Skeletal muscle tissue (tissue), 3 donors: ENCODE measurements at regions not wholly inside any gene's neighbourhood (a gene's known extent, or its start where the extent isn't known, plus 50 kb on each side); places are given as distances from the start of the nearest gene placed in this dataset.

Experiments
- H3K27ac ChIP-seq: one replicate; pipeline ENCODE4 v1.7.0; 2013; ENCODE audit warnings: mild to moderate bottlenecking, low read depth, low read length, inconsistent platforms
- H3K27me3 ChIP-seq, 3 donors: one replicate each; pipeline ENCODE4 v1.7.0; 2013; ENCODE audit warnings: low read length in 3 of 3; ENCODE audit not compliant: control insufficient read depth in 3 of 3, insufficient read depth in 3 of 3
- H3K36me3 ChIP-seq, 3 donors: one replicate each; pipeline ENCODE4 v1.7.0; 2013; ENCODE audit warnings: low read length in 3 of 3; ENCODE audit not compliant: control insufficient read depth in 3 of 3, insufficient read depth in 3 of 3
- H3K4me1 ChIP-seq, 3 donors: one replicate each; pipeline ENCODE4 v1.7.0; 2013; ENCODE audit warnings: low read length in 3 of 3, mild to moderate bottlenecking in 3 of 3; ENCODE audit not compliant: control insufficient read depth in 3 of 3, insufficient read depth in 3 of 3
- H3K4me3 ChIP-seq, 3 donors: one replicate each; pipeline ENCODE4 v1.7.0; 2013; ENCODE audit warnings: low read length in 3 of 3
- H3K9ac ChIP-seq, 3 donors: one replicate each; pipeline ENCODE4 v1.7.0; 2013; ENCODE audit warnings: low read length in 3 of 3, mild to moderate bottlenecking in 3 of 3, moderate library complexity in 2 of 3, low read depth in 1 of 3
- H3K9me3 ChIP-seq, 3 donors: one replicate each; pipeline ENCODE4 v1.7.0; 2013; ENCODE audit warnings: low read length in 3 of 3; ENCODE audit not compliant: control insufficient read depth in 3 of 3
- donor health status: Osteomylitis.

DNA sequence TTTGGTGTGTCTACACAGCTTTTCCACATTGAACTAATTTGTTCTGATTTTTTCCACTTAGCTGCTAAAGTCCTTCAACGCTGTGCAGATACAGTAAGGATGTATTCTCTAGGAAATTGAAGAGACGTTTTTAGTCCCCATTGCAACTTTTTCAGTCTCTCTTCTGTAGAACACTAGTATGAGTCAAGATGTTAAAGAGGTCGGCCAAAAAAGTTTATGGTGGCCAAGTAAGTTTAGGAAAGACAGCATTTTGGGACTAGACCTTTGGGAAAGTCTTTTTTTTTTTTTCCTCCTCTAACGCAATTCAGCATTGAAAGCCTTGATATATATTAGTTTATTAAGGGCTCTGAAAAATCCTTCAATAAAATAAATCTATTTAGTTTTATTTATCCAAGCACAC is 243.5 kb upstream of the FBXL7 start:
- Histone ChIP-seq H3K27me3 (no peaks in the 10 kb centered on the region), H3K27ac (no peak overlapping the region), H3K9ac (no peak overlapping the region), H3K9me3 (no peaks in the 10 kb centered on the region), H3K4me3 (no peak overlapping the region), H3K4me1 (peaks cover 0 to 9% (median 5%) of the 10 kb centered on the region in 3 donors), H3K36me3 (no peaks in the 10 kb centered on the region)

DNA sequence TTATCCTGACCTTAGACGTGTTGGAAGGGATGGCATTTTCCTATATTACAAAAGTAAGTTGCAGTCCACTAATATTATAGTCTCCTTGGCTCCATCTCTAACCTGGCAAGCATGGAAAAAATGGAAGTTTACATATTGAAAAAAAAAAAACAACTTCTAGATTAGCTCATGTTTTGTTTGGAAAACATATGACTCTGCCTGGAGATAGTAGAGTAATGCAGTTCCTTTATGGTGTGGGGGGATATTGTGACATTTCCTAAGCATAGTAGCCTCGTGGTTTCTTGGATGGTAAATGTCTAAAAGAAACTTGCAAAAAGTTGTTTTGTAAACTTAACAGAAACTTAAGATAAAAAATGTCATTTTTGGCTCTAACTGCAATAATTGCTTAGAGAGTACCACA is 244.4 kb upstream of the FBXL7 start:
- no peaks in the 10 kb centered on the region for H3K36me3 ChIP-seq
- H3K4me3 ChIP-seq, result no peak overlapping the region
- H3K4me1 ChIP-seq, result peaks cover 0 to 1% (median 0%) of the 10 kb centered on the region in 3 donors
- no peak overlapping the region for H3K9ac ChIP-seq
- no peaks in the 10 kb centered on the region for H3K9me3 ChIP-seq
- no peaks in the 10 kb centered on the region for H3K27me3 ChIP-seq
- H3K27ac ChIP-seq, result no peak overlapping the region

GRCh38 chr5:15254607-15255006 is 245.4 kb upstream of the FBXL7 start:
- Histone ChIP-seq H3K36me3 (no peaks in the 10 kb centered on the region), H3K9ac (no peak overlapping the region), H3K27me3 (no peaks in the 10 kb centered on the region), H3K4me3 (no peak overlapping the region), H3K9me3 (no peaks in the 10 kb centered on the region), H3K4me1 (no peaks in the 10 kb centered on the region), H3K27ac (no peak overlapping the region)

GRCh38 chr5:15252331-15252730 is 247.6 kb upstream of the FBXL7 start:
- Histone ChIP-seq H3K27ac (no peak overlapping the region), H3K4me3 (no peak overlapping the region), H3K27me3 (no peaks in the 10 kb centered on the region), H3K36me3 (no peaks in the 10 kb centered on the region), H3K9me3 (no peaks in the 10 kb centered on the region), H3K4me1 (no peaks in the 10 kb centered on the region), H3K9ac (no peak overlapping the region)

- H3K9me3 ChIP-seq, result peaks cover 0 to 15% (median 4%) of the 10 kb centered on the region in 3 donors
- H3K27me3 ChIP-seq, result no peaks in the 10 kb centered on the region
- H3K4me3 ChIP-seq, result no peak overlapping the region
- H3K36me3 ChIP-seq, result no peaks in the 10 kb centered on the region
- H3K27ac ChIP-seq, result no peak overlapping the region
- H3K4me1 ChIP-seq, result no peaks in the 10 kb centered on the region
- H3K9ac ChIP-seq, result no peak overlapping the region
These were observed 250.8 kb upstream of the FBXL7 start for GRCh38 chr5:15249152-15249551.

DNA sequence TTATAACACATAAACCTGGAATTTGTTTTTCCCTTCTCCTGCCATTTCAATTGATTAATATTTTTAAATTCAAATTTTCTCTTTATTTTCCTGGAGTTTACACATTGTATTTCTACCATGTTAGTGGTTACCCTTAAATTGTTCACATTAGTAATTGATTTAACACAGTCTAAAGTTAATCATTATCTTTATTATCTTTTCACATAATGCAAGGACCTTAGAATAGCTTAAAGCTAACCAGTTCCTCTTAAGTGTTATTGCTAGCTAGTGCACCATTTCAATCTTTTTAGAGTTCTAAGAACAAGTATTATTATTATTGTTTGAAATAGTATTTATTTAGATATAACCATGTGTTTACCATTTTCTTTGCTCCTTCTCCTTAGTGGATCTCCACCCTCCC is 251.2 kb upstream of the FBXL7 start:
- Histone ChIP-seq H3K4me3 (no peak overlapping the region), H3K27me3 (no peaks in the 10 kb centered on the region), H3K27ac (no peak overlapping the region), H3K9me3 (peaks cover 0 to 15% (median 4%) of the 10 kb centered on the region in 3 donors), H3K36me3 (no peaks in the 10 kb centered on the region), H3K9ac (no peak overlapping the region), H3K4me1 (no peaks in the 10 kb centered on the region)

GRCh38 chr5:15245913-15246312 is 254.1 kb upstream of the FBXL7 start:
- Histone ChIP-seq H3K27ac (no peak overlapping the region), H3K9ac (no peak overlapping the region), H3K27me3 (no peaks in the 10 kb centered on the region), H3K4me1 (no peaks in the 10 kb centered on the region), H3K9me3 (peaks cover 0 to 15% (median 4%) of the 10 kb centered on the region in 3 donors), H3K4me3 (no peak overlapping the region), H3K36me3 (no peaks in the 10 kb centered on the region)

DNA sequence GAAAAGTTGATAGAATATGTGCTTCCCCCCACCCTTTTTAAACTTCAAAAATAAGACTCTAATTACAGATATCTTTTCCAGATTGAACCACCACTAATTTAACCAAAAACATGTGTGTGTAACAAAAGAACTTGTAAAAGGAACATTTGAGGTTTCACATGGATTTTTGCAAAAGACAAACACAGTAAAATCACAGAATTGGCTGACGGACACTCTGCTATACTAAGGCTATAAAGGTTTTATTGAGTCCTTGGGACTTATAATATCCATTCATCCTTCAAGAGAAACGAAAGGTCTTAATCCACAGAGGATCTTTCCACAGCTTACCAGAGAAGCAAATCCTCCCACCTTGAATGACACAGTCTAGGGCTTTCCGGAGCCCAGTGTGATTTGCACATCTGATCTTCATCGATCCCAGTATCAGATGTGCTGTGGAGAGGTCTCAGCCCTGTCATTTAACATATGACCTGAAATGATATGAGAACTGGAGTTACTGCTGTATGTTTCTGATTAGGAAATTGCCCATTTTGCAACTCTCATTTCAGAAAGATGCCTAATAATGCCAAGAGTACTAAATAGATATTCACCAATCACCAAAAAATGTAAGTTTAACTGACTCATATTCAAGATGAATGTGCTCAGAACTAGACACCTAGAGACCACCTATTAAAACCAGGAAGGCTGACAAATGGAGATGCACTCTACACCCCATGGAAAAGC is 256.5 kb upstream of the FBXL7 start:
- Histone ChIP-seq H3K36me3 (no peaks in the 10 kb centered on the region), H3K4me3 (no peak overlapping the region), H3K9ac (no peak overlapping the region), H3K27me3 (no peaks in the 10 kb centered on the region), H3K4me1 (no peaks in the 10 kb centered on the region), H3K27ac (no peak overlapping the region), H3K9me3 (peaks cover 0 to 15% (median 4%) of the 10 kb centered on the region in 3 donors)

- no peak overlapping the region for H3K9ac ChIP-seq
- H3K27me3 ChIP-seq, result no peaks in the 10 kb centered on the region
- no peaks in the 10 kb centered on the region for H3K36me3 ChIP-seq
- no peak overlapping the region for H3K27ac ChIP-seq
- no peak overlapping the region for H3K4me3 ChIP-seq
- no peaks in the 10 kb centered on the region for H3K4me1 ChIP-seq
- peaks cover 0 to 12% (median 4%) of the 10 kb centered on the region in 3 donors for H3K9me3 ChIP-seq
These were observed 258.7 kb upstream of the FBXL7 start for GRCh38 chr5:15241216-15241821.

- Histone ChIP-seq H3K9me3 (no peaks in the 10 kb centered on the region), H3K27ac (no peak overlapping the region), H3K36me3 (no peaks in the 10 kb centered on the region), H3K4me3 (no peak overlapping the region), H3K9ac (no peak overlapping the region), H3K4me1 (no peaks in the 10 kb centered on the region), H3K27me3 (no peaks in the 10 kb centered on the region)
These were observed 262.0 kb upstream of the FBXL7 start for GRCh38 chr5:15238006-15238405.
